HG02943 (cell line): ENCODE measurements at regions not wholly inside any gene's neighbourhood (a gene's known extent, or its start where the extent isn't known, plus 50 kb on each side); places are given as distances from the start of the nearest gene placed in this dataset.

Experiments
- ATAC-seq: cut with Tn5 transposase; IDR thresholded peaks from one replicate; pipeline ENCODE4 v1.9.1; 2021; ENCODE audit warnings: mild to moderate bottlenecking, low read depth, moderate library complexity; ENCODE audit not compliant: unreplicated experiment

- ATAC-seq = no peak
Observed at GRCh38 chr1:217097819-217098218, 374.6 kb upstream of the ESRRG start.

GRCh38 chr1:217096200-217096599 is 373.0 kb upstream of the ESRRG start:
- no peak for ATAC-seq

DNA sequence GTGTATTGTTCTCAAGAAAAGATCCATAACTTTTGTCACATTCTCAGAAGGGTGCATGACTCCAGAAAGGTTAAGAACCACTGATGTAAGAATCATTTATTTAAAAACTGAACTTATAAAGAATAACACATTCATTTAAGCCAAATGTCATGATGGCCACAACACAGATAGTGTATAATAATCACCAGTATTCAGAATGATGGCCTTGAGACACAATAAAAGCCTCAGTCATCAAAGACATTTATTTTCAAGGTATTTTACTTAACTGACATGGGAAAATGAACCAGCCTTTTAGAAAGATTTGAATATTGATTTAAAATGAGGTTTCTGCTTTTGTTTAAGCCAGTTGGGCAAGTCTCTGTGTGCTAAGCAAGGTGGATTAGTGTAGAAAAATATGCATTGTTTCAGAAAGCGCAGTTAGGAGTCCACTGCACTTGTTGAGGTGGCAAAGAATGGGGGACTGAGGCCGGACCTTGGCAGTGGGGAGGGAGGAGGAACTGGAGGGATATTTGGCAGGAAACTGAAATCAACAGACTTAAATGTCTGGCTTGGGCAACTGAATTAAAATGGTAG is 371.9 kb upstream of the ESRRG start:
- ATAC-seq = no peak

DNA sequence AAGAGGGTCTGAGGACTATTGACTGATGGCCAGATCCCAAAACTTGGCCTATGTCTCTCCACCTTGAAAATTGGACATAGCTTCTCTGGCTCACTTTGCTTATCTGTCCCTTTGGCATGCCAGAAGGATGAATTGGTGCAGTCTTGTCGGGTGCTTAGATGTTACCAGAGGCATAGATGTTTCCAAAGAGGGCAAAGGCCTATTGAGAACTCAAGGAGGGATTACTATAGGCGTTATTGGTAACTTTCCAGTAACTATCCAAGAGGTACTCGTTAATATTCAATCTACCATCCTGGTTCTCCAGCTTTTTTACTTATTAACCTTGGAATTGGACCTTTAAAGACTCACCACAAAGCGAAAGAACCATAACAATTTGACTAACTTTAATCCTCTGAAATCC is 368.3 kb upstream of the ESRRG start:
- no peak for ATAC-seq

GRCh38 chr1:217090060-217090911 is 367.1 kb upstream of the ESRRG start:
- no peak for ATAC-seq

GRCh38 chr1:217089361-217090014 is 366.3 kb upstream of the ESRRG start:
- no peak for ATAC-seq

GRCh38 chr1:217088521-217089284 is 365.5 kb upstream of the ESRRG start:
- no peak for ATAC-seq

GRCh38 chr1:217088011-217088410 is 364.8 kb upstream of the ESRRG start:
- no peak for ATAC-seq

GRCh38 chr1:217079584-217079983 is 356.4 kb upstream of the ESRRG start:
- ATAC-seq = no peak

DNA sequence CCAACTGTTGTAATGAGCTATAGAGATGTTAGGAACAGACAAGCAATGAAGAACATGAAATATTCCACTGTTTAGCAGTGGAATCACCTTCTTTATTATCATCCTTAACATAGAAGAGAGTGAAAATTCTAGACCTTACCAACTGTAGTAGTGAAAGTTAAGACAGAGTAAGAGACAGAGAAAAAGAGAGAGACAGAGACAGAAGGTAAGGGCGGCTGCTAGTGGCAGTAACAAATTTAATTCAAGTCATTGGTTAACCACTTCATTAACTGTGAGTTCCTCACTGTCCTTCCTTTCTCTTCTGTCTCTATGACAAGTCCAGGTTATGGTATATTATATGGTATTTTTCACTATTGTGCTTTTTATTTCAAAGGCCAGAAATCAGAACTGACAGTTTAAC is 355.7 kb upstream of the ESRRG start:
- ATAC-seq = no peak

DNA sequence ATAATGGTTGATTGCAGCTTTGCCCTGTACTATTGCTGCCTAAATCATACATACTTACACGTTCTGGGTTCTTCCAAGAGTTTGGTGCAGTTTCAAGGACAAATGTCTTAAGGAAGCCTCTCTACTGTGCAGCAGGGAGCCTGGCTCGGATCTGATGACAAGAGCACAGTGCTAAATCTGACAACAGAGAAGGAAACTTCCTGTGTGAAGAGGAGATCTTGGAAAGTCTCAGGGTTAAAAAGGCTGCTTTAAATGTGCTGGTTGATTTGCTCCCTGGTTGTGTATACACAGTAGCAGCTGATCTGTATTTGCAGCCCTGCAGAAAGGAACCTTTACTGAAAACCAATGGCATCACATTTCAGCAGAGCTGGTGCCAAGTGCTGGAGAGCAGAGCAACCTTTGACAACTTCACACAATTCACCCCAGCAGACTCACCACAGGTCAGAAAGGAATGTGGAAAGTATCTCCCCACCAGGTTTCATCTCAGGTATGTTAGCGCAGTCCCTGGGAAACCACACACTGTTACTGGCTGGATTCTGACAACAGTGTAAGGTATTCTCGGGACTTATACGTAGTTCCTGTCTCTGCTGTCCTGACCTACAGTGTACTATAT is 355.0 kb upstream of the ESRRG start:
- ATAC-seq = no peak

GRCh38 chr1:217077426-217077825 is 354.2 kb upstream of the ESRRG start:
- ATAC-seq = no peak

DNA sequence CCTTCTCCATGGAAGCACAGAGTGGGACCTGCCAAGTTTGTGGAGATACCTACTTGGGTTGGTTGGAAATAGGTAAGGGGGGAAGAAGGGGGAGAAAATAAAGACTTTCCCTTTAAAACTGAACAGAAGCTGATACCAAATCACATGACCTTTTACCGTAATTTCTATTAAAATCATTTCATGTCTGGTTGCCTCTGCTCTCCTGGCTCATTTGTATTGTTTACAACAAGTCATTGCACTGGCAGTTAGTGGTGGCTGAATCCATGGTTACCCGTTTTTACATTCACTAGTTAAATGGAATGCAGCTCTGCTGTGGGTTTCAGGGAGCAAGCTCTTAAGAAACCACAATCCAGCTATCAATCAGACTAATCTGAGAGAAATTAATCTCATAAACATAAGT is 353.7 kb upstream of the ESRRG start:
- ATAC-seq = no peak

DNA sequence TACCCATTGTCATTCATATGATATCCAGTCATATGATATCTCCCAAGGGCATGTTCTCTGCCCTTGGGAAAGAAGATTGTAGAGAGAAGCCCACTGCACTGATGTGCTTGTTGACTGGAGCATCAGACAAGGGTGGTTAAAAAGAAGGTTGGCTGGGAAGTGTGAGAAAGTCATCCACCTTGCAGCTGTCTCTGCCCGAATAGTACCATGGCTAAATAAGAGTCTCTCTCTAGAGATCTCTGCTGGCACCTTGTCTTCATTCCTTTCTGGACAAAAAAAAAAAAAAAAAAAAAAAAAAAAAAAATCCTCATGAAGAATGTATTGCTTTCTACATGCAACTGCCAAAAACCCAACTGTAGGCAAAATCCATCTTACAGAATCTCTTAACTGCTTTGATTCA is 349.7 kb upstream of the ESRRG start:
- ATAC-seq = no peak

GRCh38 chr1:217067642-217068041 is 344.4 kb upstream of the ESRRG start:
- ATAC-seq = no peak

DNA sequence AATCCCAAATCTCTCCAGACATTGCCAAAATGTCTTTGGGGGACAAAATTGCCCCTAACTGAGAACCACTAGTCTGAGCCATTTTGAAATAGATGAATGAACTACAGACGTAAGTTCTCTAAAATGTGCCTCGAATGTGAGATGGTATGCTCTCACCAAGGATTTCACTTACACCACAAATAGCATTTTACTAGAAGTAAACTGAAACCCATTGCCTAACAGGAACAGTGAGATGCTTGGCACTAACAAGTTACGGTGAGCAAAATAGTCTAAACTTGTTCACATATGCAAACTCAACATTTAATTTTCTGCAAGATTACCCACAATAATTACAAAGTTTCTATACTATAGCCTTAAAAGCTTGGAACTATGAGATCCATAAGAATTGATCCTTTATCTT is 343.6 kb upstream of the ESRRG start:
- ATAC-seq = no peak

- no peak for ATAC-seq
Observed at GRCh38 chr1:217063172-217063908, 340.1 kb upstream of the ESRRG start.

GRCh38 chr1:217062586-217062985 is 339.4 kb upstream of the ESRRG start:
- ATAC-seq = no peak

- ATAC-seq = no peak
Observed at GRCh38 chr1:217059401-217059800, 336.2 kb upstream of the ESRRG start.

- ATAC-seq = no peak
Observed at GRCh38 chr1:217053676-217054075, 330.4 kb upstream of the ESRRG start.
